ENCODE measurements at regions not wholly inside any gene's neighbourhood (a gene's known extent, or its start where the extent isn't known, plus 50 kb on each side); places are given as distances from the start of the nearest gene placed in this dataset.

DNA sequence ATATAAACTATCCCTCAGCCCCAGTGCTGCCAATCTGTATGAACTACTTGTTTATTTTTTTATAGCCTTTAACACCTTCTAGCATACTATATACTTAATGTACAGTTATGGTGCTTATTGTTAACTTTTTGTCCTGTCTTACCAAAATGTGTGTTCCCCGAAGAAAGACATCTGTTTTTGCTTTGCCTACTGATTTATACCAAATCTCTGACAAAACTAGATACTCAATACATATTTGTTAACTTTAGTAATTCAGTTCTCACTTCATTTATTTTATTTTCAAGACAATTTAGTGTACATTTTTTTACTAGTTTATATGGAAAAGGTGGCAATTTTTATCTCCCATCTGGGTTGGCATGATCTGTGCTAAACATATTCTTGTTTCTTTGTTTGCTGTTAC lies 824.3 kb upstream of the ATXN8OS start:
- Histone ChIP-seq H4K8ac (ENCODE audit: low read depth, low read length) (no peak overlapping the region), H4K91ac (ENCODE audit: low read depth, low read length, poor library complexity) (no peak overlapping the region), H3K4me2 (ENCODE audit: insufficient read depth, low read length, poor library complexity, severe bottlenecking) (no peak overlapping the region), H2BK15ac (ENCODE audit: low read length) (no peak overlapping the region), H3K18ac (ENCODE audit: low read length) (no peak overlapping the region), H2AK5ac (ENCODE audit: low read depth, low read length) (no peak overlapping the region), H3K23ac (ENCODE audit: low read depth, low read length, poor library complexity) (no peak overlapping the region), H3K36me3 (replicated peaks in 1 of 2; ENCODE audit: control insufficient read depth in 2 of 2, insufficient read depth in 2 of 2, low read length in 2 of 2) (no peaks in the 10 kb centered on the region), H2AFZ (ENCODE audit: low read length) (no peak overlapping the region), H3K4me1 (ENCODE audit: control insufficient read depth in 2 of 2, insufficient read depth in 1 of 2, low read depth in 1 of 2, low read length in 2 of 2) (no peaks in the 10 kb centered on the region), H2BK12ac (ENCODE audit: low read length) (no peak overlapping the region), H3K27ac (replicated peaks; ENCODE audit: low read length) (no peak overlapping the region), H2BK5ac (ENCODE audit: low read length) (no peak overlapping the region), H3K4ac (ENCODE audit: low read length) (no peak overlapping the region), H3K9me3 (replicated peaks in 1 of 2; ENCODE audit: control insufficient read depth in 2 of 2, insufficient read depth in 1 of 2, low read depth in 1 of 2, low read length in 2 of 2) (peaks cover 0 to 8% of the 10 kb centered on the region in 2 donors), H2BK120ac (ENCODE audit: low read depth, low read length) (no peak overlapping the region), H3K27me3 (ENCODE audit: control insufficient read depth in 3 of 3, insufficient read depth in 3 of 3, low read depth in 1 of 3, low read length in 3 of 3) (no peaks in the 10 kb centered on the region), H3K14ac (ENCODE audit: low read length) (no peak overlapping the region), H3K79me1 (ENCODE audit: low read depth, low read length) (no peaks in the 10 kb centered on the region), H3K4me3 (ENCODE audit: low read length in 2 of 2) (no peak overlapping the region), H3K9ac (ENCODE audit: low read depth, low read length, poor library complexity) (no peak overlapping the region)
- WGBS, 2 donors (ENCODE audit: extremely low coverage in 2 of 2, insufficient read length in 2 of 2, insufficient replicate concordance in 1 of 2): no CpG with 5 or more reads among the region's 1 CpG
- DNase-seq (ENCODE audit: low spot score): no peak

DNA sequence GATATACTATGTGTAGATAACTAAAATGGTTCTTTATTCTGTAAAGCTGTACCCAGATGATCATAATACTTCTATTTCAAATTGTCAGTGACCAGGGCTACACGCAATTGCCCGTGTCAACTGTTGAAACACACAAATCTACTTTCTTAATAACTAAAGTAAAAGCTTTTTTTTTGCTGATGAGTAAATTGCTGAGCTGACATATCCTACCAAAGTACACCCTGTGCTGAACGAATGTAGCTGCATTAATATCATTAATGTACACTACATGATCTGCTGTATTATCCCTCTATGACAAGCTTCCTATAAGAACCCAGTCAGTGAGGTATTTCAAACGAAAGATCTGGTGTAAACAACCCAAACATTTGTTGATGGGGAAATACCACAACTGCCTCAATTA lies 827.2 kb upstream of the ATXN8OS start:
- H3K9ac ChIP-seq (ENCODE audit: low read depth, low read length, poor library complexity): no peak overlapping the region
- no peak overlapping the region for H3K4me3 ChIP-seq (ENCODE audit: low read length in 2 of 2)
- H2BK120ac ChIP-seq (ENCODE audit: low read depth, low read length): no peak overlapping the region
- no peak overlapping the region for H4K8ac ChIP-seq (ENCODE audit: low read depth, low read length)
- no peak for DNase-seq (ENCODE audit: low spot score)
- no peak overlapping the region for H2AK5ac ChIP-seq (ENCODE audit: low read depth, low read length)
- no peak overlapping the region for H3K27ac ChIP-seq (replicated peaks; ENCODE audit: low read length)
- no peak overlapping the region for H3K4ac ChIP-seq (ENCODE audit: low read length)
- H3K27me3 ChIP-seq (ENCODE audit: control insufficient read depth in 3 of 3, insufficient read depth in 3 of 3, low read depth in 1 of 3, low read length in 3 of 3): no peaks in the 10 kb centered on the region
- H3K14ac ChIP-seq (ENCODE audit: low read length): no peak overlapping the region
- WGBS, 2 donors (ENCODE audit: extremely low coverage in 2 of 2, insufficient read length in 2 of 2, insufficient replicate concordance in 1 of 2): no CpG with 5 or more reads among the region's 4 CpGs
- H2BK12ac ChIP-seq (ENCODE audit: low read length): no peak overlapping the region
- H4K91ac ChIP-seq (ENCODE audit: low read depth, low read length, poor library complexity): no peak overlapping the region
- H3K79me1 ChIP-seq (ENCODE audit: low read depth, low read length): no peaks in the 10 kb centered on the region
- no peaks in the 10 kb centered on the region for H3K4me1 ChIP-seq (ENCODE audit: control insufficient read depth in 2 of 2, insufficient read depth in 1 of 2, low read depth in 1 of 2, low read length in 2 of 2)
- H2BK15ac ChIP-seq (ENCODE audit: low read length): no peak overlapping the region
- H3K23ac ChIP-seq (ENCODE audit: low read depth, low read length, poor library complexity): no peak overlapping the region
- H3K9me3 ChIP-seq (replicated peaks in 1 of 2; ENCODE audit: control insufficient read depth in 2 of 2, insufficient read depth in 1 of 2, low read depth in 1 of 2, low read length in 2 of 2): no peaks in the 10 kb centered on the region
- no peaks in the 10 kb centered on the region for H3K36me3 ChIP-seq (replicated peaks in 1 of 2; ENCODE audit: control insufficient read depth in 2 of 2, insufficient read depth in 2 of 2, low read length in 2 of 2)
- H3K4me2 ChIP-seq (ENCODE audit: insufficient read depth, low read length, poor library complexity, severe bottlenecking): no peak overlapping the region
- no peak overlapping the region for H2BK5ac ChIP-seq (ENCODE audit: low read length)
- no peak overlapping the region for H3K18ac ChIP-seq (ENCODE audit: low read length)
- peak overlapping the region; percentile 15 for H2AFZ ChIP-seq (ENCODE audit: low read length)

DNA sequence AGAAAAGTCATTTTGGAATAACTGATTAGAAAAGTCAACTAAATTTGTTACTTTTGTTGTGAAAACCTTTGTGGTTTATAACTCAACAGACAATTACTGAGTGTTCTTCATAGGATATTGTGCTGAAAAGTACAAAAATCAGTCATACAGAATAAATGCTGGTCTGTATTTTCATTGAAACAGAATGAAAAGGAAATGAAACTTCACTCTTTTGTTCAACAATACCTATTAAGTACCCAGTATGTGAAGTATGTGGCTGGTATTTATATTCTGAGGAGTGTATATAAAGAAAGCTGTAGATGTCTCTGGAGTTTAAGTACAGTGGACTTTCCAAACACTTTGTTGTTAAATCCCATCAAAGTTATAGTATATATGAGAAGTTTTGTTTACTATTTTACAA lies 828.4 kb upstream of the ATXN8OS start:
- Histone ChIP-seq H2BK120ac (ENCODE audit: low read depth, low read length) (no peak overlapping the region), H3K14ac (ENCODE audit: low read length) (no peak overlapping the region), H2BK12ac (ENCODE audit: low read length) (no peak overlapping the region), H3K18ac (ENCODE audit: low read length) (no peak overlapping the region), H2BK5ac (ENCODE audit: low read length) (no peak overlapping the region), H3K4me2 (ENCODE audit: insufficient read depth, low read length, poor library complexity, severe bottlenecking) (no peak overlapping the region), H3K27ac (replicated peaks; ENCODE audit: low read length) (no peak overlapping the region), H3K4me3 (ENCODE audit: low read length in 2 of 2) (no peak overlapping the region), H3K4ac (ENCODE audit: low read length) (no peak overlapping the region), H2AFZ (ENCODE audit: low read length) (no peak overlapping the region), H3K36me3 (replicated peaks in 1 of 2; ENCODE audit: control insufficient read depth in 2 of 2, insufficient read depth in 2 of 2, low read length in 2 of 2) (no peaks in the 10 kb centered on the region), H2AK5ac (ENCODE audit: low read depth, low read length) (no peak overlapping the region), H3K27me3 (ENCODE audit: control insufficient read depth in 3 of 3, insufficient read depth in 3 of 3, low read depth in 1 of 3, low read length in 3 of 3) (no peaks in the 10 kb centered on the region), H2BK15ac (ENCODE audit: low read length) (no peak overlapping the region), H3K4me1 (ENCODE audit: control insufficient read depth in 2 of 2, insufficient read depth in 1 of 2, low read depth in 1 of 2, low read length in 2 of 2) (no peaks in the 10 kb centered on the region), H4K91ac (ENCODE audit: low read depth, low read length, poor library complexity) (no peak overlapping the region), H3K9me3 (replicated peaks in 1 of 2; ENCODE audit: control insufficient read depth in 2 of 2, insufficient read depth in 1 of 2, low read depth in 1 of 2, low read length in 2 of 2) (no peaks in the 10 kb centered on the region), H4K8ac (ENCODE audit: low read depth, low read length) (no peak overlapping the region), H3K9ac (ENCODE audit: low read depth, low read length, poor library complexity) (no peak overlapping the region), H3K79me1 (ENCODE audit: low read depth, low read length) (no peaks in the 10 kb centered on the region), H3K23ac (ENCODE audit: low read depth, low read length, poor library complexity) (no peak overlapping the region)
- no peak for DNase-seq (ENCODE audit: low spot score)

DNA sequence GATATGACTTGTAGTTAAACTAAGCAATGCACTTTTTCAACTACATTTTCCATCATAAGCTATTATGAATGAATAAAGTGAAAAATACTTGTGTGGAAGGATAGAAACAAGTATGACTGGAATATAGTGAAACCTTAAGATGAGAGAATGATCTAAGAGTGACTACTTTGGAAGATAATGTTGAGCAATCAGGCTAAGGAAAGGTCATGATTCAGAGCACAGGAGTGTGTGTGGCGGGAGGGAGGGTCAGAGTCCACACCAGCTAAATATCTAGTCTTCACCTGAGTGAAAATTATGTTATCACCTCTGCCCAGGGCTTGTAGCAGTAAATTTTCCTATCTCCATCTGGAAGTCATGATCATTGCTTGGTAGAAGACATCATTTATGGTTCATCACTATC lies 833.4 kb upstream of the ATXN8OS start:
- Histone ChIP-seq H3K9me3 (replicated peaks in 1 of 2; ENCODE audit: control insufficient read depth in 2 of 2, insufficient read depth in 1 of 2, low read depth in 1 of 2, low read length in 2 of 2) (no peaks in the 10 kb centered on the region), H4K8ac (ENCODE audit: low read depth, low read length) (no peak overlapping the region), H3K23ac (ENCODE audit: low read depth, low read length, poor library complexity) (no peak overlapping the region), H3K9ac (ENCODE audit: low read depth, low read length, poor library complexity) (no peak overlapping the region), H3K27me3 (ENCODE audit: control insufficient read depth in 3 of 3, insufficient read depth in 3 of 3, low read depth in 1 of 3, low read length in 3 of 3) (no peaks in the 10 kb centered on the region), H4K91ac (ENCODE audit: low read depth, low read length, poor library complexity) (no peak overlapping the region), H3K4me1 (ENCODE audit: control insufficient read depth in 2 of 2, insufficient read depth in 1 of 2, low read depth in 1 of 2, low read length in 2 of 2) (no peaks in the 10 kb centered on the region), H2BK5ac (ENCODE audit: low read length) (no peak overlapping the region), H2BK12ac (ENCODE audit: low read length) (no peak overlapping the region), H3K79me1 (ENCODE audit: low read depth, low read length) (no peaks in the 10 kb centered on the region), H2BK120ac (ENCODE audit: low read depth, low read length) (no peak overlapping the region), H3K36me3 (replicated peaks in 1 of 2; ENCODE audit: control insufficient read depth in 2 of 2, insufficient read depth in 2 of 2, low read length in 2 of 2) (no peaks in the 10 kb centered on the region), H2BK15ac (ENCODE audit: low read length) (no peak overlapping the region), H2AK5ac (ENCODE audit: low read depth, low read length) (no peak overlapping the region), H3K4ac (ENCODE audit: low read length) (no peak overlapping the region), H3K4me3 (ENCODE audit: low read length in 2 of 2) (no peak overlapping the region), H3K27ac (replicated peaks; ENCODE audit: low read length) (no peak overlapping the region), H3K18ac (ENCODE audit: low read length) (no peak overlapping the region), H3K14ac (ENCODE audit: low read length) (no peak overlapping the region), H2AFZ (ENCODE audit: low read length) (no peak overlapping the region), H3K4me2 (ENCODE audit: insufficient read depth, low read length, poor library complexity, severe bottlenecking) (no peak overlapping the region)
- DNase-seq (ENCODE audit: low spot score): no peak
- no CpG with 5 or more reads among the region's 1 CpG for WGBS, 2 donors (ENCODE audit: extremely low coverage in 2 of 2, insufficient read length in 2 of 2, insufficient replicate concordance in 1 of 2)
